ENCODE measurements at regions not wholly inside any gene's neighbourhood (a gene's known extent, or its start where the extent isn't known, plus 50 kb on each side); places are given as distances from the start of the nearest gene placed in this dataset.

- TF ChIP-seq CTCF (conservative IDR thresholded peaks at IDR 0.05; ENCODE audit: low read length) (no peak), EZH2phosphoT487 (IDR thresholded peaks at IDR 0.05; ENCODE audit: borderline replicate concordance) (no peak)
Measured at GRCh38 chr2:67626656-67627055, 229.5 kb downstream of the ETAA1 start.
